Uterus (tissue), 3 donors: ENCODE measurements at regions not wholly inside any gene's neighbourhood (a gene's known extent, or its start where the extent isn't known, plus 50 kb on each side); places are given as distances from the start of the nearest gene placed in this dataset.

Experiments
- DNase-seq, 2 donors: peaks; one replicate each; pipeline ENCODE4 v3.0.0-alpha.2; 2019 to 2020
- H3K27ac ChIP-seq, 2 donors: fragments of 200-600 bp; sonication (generic); 1 replicate in 1 of 2; 2 replicates in 1 of 2; pipeline ENCODE4 v1.5.1; 2016 to 2018
- H3K27me3 ChIP-seq, 2 donors: fragments of 200-600 bp; sonication (generic); one replicate each; pipeline ENCODE4 v1.5.1; 2018 to 2019; ENCODE audit warnings: control low read depth in 1 of 2
- H3K36me3 ChIP-seq, 2 donors: fragments of 200-600 bp; sonication (generic); one replicate each; pipeline ENCODE4 v1.5.1; 2019; ENCODE audit warnings: control low read depth in 1 of 2
- H3K4me1 ChIP-seq, 2 donors: fragments of 200-600 bp; sonication (generic); one replicate each; pipeline ENCODE4 v1.5.1; 2018 to 2019; ENCODE audit warnings: control low read depth in 1 of 2
- H3K4me3 ChIP-seq, 2 donors: fragments of 200-600 bp; sonication (generic); 1 replicate in 1 of 2; 2 replicates in 1 of 2; pipeline ENCODE4 v1.5.1; 2018 to 2019; ENCODE audit warnings: mild to moderate bottlenecking in 1 of 2
- H3K9me3 ChIP-seq, 2 donors: fragments of 200-600 bp; sonication (generic); one replicate each; pipeline ENCODE4 v1.5.1; 2019; ENCODE audit warnings: control low read depth in 1 of 2
- POLR2A ChIP-seq, 2 donors: fragments of 450-650 bp; IDR thresholded peaks; one replicate each; pipeline ENCODE4 v1.6.1; 2016; ENCODE audit warnings: antibody characterized with exemption in 2 of 2, mild to moderate bottlenecking in 1 of 2, moderate library complexity in 1 of 2
- intact Hi-C: fragments of 100-400 bp; cut with DNase I; formaldehyde crosslinking; loops from one replicate; pipeline ENCODE4 v1.15.1; 2023; ENCODE audit warnings: low total_unique reads
- TF ChIP-seq, protein P1 (sequence below), 4 experiments: fragments of 200-600 bp in 2 of 4; fragments of 450-650 bp in 2 of 4; sonication (generic) in 2 of 4; IDR thresholded peaks; one replicate each; pipeline ENCODE4 v1.5.1; 2016 to 2019; ENCODE audit warnings: antibody characterized with exemption in 4 of 4, mild to moderate bottlenecking in 2 of 4, moderate library complexity in 1 of 4
- donor health status: DM: yes; HTN: yes; CAD: no.

DNA sequence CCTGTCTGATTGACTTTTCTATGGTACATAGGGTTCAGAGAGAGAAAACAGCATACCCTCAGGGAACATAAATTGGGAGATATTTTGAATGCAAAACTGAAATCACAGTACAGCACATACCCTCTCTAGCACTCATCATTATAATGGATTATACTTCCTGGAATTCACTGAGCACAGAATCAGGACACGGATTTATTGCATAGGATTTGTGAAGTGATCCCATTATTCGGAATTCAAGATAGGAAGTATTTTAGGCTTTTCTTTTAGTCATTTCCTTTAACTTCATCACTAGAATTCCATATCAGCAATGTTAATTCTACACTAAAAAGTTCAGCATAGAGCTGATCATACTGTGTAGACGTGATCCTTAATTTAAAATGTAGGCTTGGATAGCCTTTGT lies 407.0 kb downstream of the PID1 start:
- H3K4me3 ChIP-seq, result no peak overlapping the region
- no peaks in the 10 kb centered on the region for H3K27me3 ChIP-seq
- TF ChIP-seq POLR2A (IDR thresholded peaks at IDR 0.05), result no peak
- TF ChIP-seq, protein P1, sequence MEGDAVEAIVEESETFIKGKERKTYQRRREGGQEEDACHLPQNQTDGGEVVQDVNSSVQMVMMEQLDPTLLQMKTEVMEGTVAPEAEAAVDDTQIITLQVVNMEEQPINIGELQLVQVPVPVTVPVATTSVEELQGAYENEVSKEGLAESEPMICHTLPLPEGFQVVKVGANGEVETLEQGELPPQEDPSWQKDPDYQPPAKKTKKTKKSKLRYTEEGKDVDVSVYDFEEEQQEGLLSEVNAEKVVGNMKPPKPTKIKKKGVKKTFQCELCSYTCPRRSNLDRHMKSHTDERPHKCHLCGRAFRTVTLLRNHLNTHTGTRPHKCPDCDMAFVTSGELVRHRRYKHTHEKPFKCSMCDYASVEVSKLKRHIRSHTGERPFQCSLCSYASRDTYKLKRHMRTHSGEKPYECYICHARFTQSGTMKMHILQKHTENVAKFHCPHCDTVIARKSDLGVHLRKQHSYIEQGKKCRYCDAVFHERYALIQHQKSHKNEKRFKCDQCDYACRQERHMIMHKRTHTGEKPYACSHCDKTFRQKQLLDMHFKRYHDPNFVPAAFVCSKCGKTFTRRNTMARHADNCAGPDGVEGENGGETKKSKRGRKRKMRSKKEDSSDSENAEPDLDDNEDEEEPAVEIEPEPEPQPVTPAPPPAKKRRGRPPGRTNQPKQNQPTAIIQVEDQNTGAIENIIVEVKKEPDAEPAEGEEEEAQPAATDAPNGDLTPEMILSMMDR (IDR thresholded peaks at IDR 0.05), result no peak
- no peaks in the 10 kb centered on the region for H3K9me3 ChIP-seq
- no peaks in the 10 kb centered on the region for H3K4me1 ChIP-seq
- intact Hi-C loops, result no loop called here
- H3K36me3 ChIP-seq, result no peaks in the 10 kb centered on the region
- no peak for DNase-seq
- H3K27ac ChIP-seq, result no peak overlapping the region

DNA sequence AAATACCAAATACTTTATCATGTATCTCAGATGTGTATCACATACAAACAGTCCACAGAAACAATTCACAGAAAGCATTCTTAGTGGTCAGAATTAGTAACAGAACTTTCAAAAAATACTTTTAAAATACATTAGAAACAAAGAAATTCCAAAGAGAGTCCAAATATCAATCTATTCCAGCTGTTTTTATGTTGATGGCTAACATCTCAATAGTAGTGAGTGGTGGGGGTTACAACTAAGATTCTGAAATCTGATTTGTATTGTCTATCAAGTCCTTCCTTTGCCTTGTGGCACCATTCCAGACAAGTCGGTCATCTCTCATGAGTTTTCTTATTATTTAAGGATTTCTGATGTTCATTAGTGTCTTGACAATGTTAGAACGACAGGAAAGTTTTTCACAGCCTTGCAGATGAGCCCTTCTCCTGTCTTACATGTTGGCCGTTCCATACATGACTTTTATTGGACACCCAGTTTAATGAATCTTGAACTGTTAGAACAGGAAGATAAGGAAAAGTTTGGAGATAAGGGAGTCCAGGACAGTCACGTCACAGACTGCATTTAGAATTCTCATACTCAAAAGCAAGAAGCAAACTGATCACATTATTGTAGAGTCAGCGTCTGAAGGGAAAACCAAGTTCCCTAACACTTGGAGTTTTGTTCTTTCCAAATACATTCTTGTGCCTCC lies 410.3 kb downstream of the PID1 start:
- Histone ChIP-seq H3K9me3 (no peaks in the 10 kb centered on the region), H3K27me3 (no peaks in the 10 kb centered on the region), H3K27ac (no peak overlapping the region), H3K4me1 (no peaks in the 10 kb centered on the region), H3K4me3 (no peak overlapping the region), H3K36me3 (no peaks in the 10 kb centered on the region)
- no peak for DNase-seq
- TF ChIP-seq POLR2A (IDR thresholded peaks at IDR 0.05), result no peak
- TF ChIP-seq, protein P1 (IDR thresholded peaks at IDR 0.05), result no peak
- intact Hi-C loops, result no loop called here

DNA sequence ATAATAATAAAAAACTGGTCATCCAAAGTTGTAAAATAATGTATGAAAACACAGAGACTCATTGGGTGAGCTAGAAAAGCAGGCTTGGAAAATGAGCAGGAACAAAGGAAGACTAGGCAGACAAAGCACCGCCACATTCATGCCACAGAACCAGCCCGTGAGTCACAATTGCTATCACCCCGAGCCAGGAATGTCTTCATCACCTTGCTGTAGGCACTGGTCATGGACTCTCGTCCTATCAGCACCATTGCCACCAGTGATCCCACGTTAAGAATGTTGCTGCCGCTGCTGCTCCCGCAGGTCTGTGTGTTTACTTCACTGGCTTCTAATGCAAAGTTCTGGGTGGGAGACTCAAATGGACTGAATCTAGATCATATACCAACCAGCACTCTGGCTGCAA lies 417.9 kb downstream of the PID1 start:
- Histone ChIP-seq H3K36me3 (no peaks in the 10 kb centered on the region), H3K9me3 (no peaks in the 10 kb centered on the region), H3K4me1 (no peaks in the 10 kb centered on the region), H3K27ac (no peak overlapping the region), H3K4me3 (no peak overlapping the region), H3K27me3 (no peaks in the 10 kb centered on the region)
- intact Hi-C loops, result no loop called here
- no peak for TF ChIP-seq POLR2A (IDR thresholded peaks at IDR 0.05)
- no peak for DNase-seq

DNA sequence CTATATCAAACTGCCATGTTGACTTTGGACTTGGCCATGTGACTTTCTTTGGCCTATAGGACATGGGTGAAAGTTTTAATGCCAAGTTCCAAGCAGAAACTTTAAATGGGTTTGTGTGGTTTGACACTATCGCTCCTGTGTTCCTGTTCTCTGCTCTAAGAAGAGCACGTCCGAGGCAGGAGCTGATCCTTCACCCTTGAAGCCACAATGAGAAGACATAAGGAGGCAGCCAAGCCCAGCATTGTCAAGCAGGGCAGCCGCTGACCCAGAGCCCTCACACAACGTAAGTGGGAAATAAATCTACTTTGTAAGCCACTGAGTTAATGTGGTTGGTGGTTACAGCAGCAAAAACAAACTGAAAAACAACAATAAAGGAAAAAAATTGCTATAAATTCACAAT lies 422.4 kb downstream of the PID1 start:
- H3K4me3 ChIP-seq, result no peak overlapping the region
- no peaks in the 10 kb centered on the region for H3K36me3 ChIP-seq
- no peaks in the 10 kb centered on the region for H3K9me3 ChIP-seq
- H3K27ac ChIP-seq, result no peak overlapping the region
- no peak for TF ChIP-seq POLR2A (IDR thresholded peaks at IDR 0.05)
- TF ChIP-seq, protein P1 (IDR thresholded peaks at IDR 0.05), result no peak
- no peaks in the 10 kb centered on the region for H3K27me3 ChIP-seq
- no peaks in the 10 kb centered on the region for H3K4me1 ChIP-seq
- DNase-seq, result no peak
- intact Hi-C loops, result no loop called here

DNA sequence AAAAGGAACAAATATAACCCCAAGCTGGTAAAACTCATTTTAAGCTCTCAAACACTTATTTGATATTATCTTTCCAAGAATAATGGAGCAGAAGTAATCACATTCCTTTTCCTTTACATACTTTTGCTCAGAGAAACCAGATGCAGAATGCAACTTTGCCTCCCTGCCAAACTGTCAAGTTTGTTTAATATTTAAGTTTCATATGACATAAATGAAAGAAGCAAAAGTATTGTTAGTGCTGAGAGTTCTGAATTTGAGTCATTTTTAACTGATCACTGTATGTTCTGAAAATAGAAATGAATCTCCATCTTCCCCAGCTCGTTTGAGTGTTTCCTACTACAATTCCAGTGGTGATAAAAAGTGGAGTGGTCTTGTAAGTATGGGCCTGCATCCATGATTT lies 423.4 kb downstream of the PID1 start:
- H3K27me3 ChIP-seq, result no peaks in the 10 kb centered on the region
- no peak overlapping the region for H3K4me3 ChIP-seq
- H3K4me1 ChIP-seq, result no peaks in the 10 kb centered on the region
- TF ChIP-seq POLR2A (IDR thresholded peaks at IDR 0.05), result no peak
- TF ChIP-seq, protein P1 (IDR thresholded peaks at IDR 0.05), result no peak
- no peak for DNase-seq
- no peak overlapping the region for H3K27ac ChIP-seq
- H3K9me3 ChIP-seq, result no peaks in the 10 kb centered on the region
- intact Hi-C loops, result no loop called here
- no peaks in the 10 kb centered on the region for H3K36me3 ChIP-seq

DNA sequence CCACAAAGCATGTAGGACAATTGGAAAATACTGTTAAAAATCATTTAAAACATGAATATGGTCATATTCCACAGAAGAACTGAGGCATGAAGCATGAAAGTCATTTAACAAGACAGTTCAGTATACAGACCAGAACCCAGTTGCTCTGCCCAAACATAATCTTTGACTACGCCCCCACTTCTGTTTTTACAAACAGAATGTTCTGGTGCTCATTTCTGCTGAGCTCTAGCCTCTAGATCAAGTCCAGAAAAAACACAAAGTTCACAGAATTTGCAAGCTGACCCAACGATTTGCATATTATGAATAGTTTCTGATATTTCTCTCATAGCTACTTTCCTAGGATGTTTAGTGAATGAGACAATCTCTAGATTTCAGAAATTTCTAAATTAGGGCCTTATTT lies 424.9 kb downstream of the PID1 start:
- H3K9me3 ChIP-seq, result no peaks in the 10 kb centered on the region
- no peak overlapping the region for H3K27ac ChIP-seq
- intact Hi-C loops, result no loop called here
- no peak overlapping the region for H3K4me3 ChIP-seq
- no peaks in the 10 kb centered on the region for H3K4me1 ChIP-seq
- DNase-seq, result no peak
- H3K27me3 ChIP-seq, result no peaks in the 10 kb centered on the region
- TF ChIP-seq, protein P1 (IDR thresholded peaks at IDR 0.05), result no peak
- no peak for TF ChIP-seq POLR2A (IDR thresholded peaks at IDR 0.05)
- no peaks in the 10 kb centered on the region for H3K36me3 ChIP-seq
